ENCODE measurements at regions not wholly inside any gene's neighbourhood (a gene's known extent, or its start where the extent isn't known, plus 50 kb on each side); places are given as distances from the start of the nearest gene placed in this dataset.
"Not testable (repeated sequence)": the region's sequence is repeated elsewhere in the genome, so short reads cannot be mapped to it uniquely, and the experiment has no call there.

DNA sequence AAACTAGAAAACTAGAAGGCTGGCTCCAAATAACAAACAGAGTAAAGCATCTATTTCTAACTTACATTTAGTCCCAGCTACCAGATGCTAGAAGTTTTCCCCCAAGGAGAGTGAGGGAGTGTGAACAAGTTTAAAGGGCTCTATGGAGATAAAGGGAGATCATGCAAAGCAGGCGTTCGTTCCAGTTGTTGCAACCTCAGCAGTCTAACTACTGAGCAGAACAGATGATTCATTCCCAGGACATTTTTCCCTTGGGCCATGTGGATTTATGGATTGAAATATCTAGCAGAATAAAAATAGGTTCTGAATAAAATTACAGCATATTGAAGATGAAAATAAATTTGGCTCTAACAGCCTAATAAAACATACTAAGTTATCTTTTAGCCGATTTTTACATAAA lies 154.8 kb upstream of the TTC14 start (continued):
- TF ChIP-seq, protein P1, sequence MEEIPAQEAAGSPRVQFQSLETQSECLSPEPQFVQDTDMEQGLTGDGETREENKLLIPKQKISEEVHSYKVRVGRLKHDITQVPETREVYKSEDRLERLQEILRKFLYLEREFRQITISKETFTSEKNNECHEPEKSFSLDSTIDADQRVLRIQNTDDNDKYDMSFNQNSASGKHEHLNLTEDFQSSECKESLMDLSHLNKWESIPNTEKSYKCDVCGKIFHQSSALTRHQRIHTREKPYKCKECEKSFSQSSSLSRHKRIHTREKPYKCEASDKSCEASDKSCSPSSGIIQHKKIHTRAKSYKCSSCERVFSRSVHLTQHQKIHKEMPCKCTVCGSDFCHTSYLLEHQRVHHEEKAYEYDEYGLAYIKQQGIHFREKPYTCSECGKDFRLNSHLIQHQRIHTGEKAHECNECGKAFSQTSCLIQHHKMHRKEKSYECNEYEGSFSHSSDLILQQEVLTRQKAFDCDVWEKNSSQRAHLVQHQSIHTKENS (CRISPR knock-in tag; IDR thresholded peaks at IDR 0.05), result no peak
- TF ChIP-seq, protein P2, sequence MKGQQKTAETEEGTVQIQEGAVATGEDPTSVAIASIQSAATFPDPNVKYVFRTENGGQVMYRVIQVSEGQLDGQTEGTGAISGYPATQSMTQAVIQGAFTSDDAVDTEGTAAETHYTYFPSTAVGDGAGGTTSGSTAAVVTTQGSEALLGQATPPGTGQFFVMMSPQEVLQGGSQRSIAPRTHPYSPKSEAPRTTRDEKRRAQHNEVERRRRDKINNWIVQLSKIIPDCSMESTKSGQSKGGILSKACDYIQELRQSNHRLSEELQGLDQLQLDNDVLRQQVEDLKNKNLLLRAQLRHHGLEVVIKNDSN (CRISPR knock-in tag; IDR thresholded peaks at IDR 0.05), result no peak
- TF ChIP-seq MAZ (CRISPR knock-in tag; conservative IDR thresholded peaks at IDR 0.05 in 1 of 2, IDR thresholded peaks at IDR 0.05 in 1 of 2), result no peak
- TF ChIP-seq, protein P3, sequence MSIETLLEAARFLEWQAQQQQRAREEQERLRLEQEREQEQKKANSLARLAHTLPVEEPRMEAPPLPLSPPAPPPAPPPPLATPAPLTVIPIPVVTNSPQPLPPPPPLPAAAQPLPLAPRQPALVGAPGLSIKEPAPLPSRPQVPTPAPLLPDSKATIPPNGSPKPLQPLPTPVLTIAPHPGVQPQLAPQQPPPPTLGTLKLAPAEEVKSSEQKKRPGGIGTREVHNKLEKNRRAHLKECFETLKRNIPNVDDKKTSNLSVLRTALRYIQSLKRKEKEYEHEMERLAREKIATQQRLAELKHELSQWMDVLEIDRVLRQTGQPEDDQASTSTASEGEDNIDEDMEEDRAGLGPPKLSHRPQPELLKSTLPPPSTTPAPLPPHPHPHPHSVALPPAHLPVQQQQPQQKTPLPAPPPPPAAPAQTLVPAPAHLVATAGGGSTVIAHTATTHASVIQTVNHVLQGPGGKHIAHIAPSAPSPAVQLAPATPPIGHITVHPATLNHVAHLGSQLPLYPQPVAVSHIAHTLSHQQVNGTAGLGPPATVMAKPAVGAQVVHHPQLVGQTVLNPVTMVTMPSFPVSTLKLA (conservative IDR thresholded peaks at IDR 0.05), result no peak

DNA sequence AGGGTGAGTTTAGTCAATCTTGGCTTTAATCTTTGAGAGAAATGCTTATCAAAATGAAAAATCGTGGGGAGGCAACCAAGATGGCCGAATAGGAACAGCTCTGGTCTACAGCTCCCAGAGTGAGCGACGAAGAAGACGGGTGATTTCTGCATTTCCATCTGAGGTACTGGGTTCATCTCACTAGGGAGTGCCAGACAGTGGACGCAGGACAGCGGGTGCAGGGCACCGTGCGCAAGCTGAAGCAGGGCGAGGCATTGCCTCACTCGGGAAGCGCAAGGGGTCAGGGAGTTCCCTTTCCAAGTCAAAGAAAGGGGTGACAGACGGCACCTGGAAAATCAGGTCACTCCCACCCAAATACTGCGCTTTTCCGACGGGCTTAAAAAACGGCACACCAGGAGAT lies 153.6 kb upstream of the TTC14 start:
- H3K27me3 ChIP-seq (ENCODE audit: control insufficient read depth in 2 of 2, insufficient read depth in 2 of 2, low read length in 2 of 2); DNase-seq (ENCODE audit: extremely low read depth in 1 of 4, low spot score in 3 of 4); POLR2A ChIA-PET; H3K79me2 ChIP-seq (ENCODE audit: control insufficient read depth, insufficient read depth, low read length); H3K9me3 ChIP-seq (replicated peaks; ENCODE audit: control insufficient read depth, insufficient read depth, low read depth, low read length); H3K27ac ChIP-seq (ENCODE audit: extremely low read depth, low read depth, low read length); H3K4me3 ChIP-seq; H3K9me1 ChIP-seq (ENCODE audit: control insufficient read depth, insufficient read depth, low read length); H3K4me2 ChIP-seq (ENCODE audit: insufficient read depth, low read length); CTCF ChIA-PET (ENCODE audit: low intra/inter-chr PET ratio); H4K20me1 ChIP-seq (replicated peaks; ENCODE audit: control insufficient read depth, insufficient read depth, low read length); intact Hi-C loops (cut with micrococcal nuclease); H2AFZ ChIP-seq (ENCODE audit: low read depth, low read length); BruUV-seq (replicated peaks); H3K36me3 ChIP-seq (ENCODE audit: control insufficient read depth, insufficient read depth, low read length); FAIRE-seq; H3K9ac ChIP-seq (ENCODE audit: insufficient read depth in 1 of 2, low read depth in 2 of 2, low read length in 2 of 2); ATAC-seq; H3K4me1 ChIP-seq (replicated peaks in 1 of 2; ENCODE audit: control insufficient read depth in 2 of 2, insufficient read depth in 2 of 2, low read length in 2 of 2); in situ Hi-C loops (cut with MboI): not testable (repeated sequence)
- 3% methylated on average over 13 of the region's 17 CpGs for WGBS (ENCODE audit: insufficient coverage, low coverage, missing lambda C conversion rate)
